Esophagus muscularis mucosa (tissue), 3 donors: ENCODE measurements at regions not wholly inside any gene's neighbourhood (a gene's known extent, or its start where the extent isn't known, plus 50 kb on each side); places are given as distances from the start of the nearest gene placed in this dataset.

ENCODE experiments used
- CTCF ChIP-seq, 3 experiments: fragments of 200-600 bp in 2 of 3; fragments of 450-650 bp in 1 of 3; sonication (generic) in 2 of 3; IDR thresholded peaks; one replicate each; pipeline ENCODE4 v1.5.1; 2017 to 2019; ENCODE audit warnings: antibody characterized with exemption in 3 of 3, mild to moderate bottlenecking in 2 of 3, moderate library complexity in 1 of 3
- POLR2A ChIP-seq: fragments of 450-650 bp; IDR thresholded peaks from one replicate; pipeline ENCODE4 v1.6.1; 2017; ENCODE audit warnings: antibody characterized with exemption, moderate library complexity, mild to moderate bottlenecking, low read depth

- TF ChIP-seq POLR2A = no peak
- no peak for TF ChIP-seq CTCF (IDR thresholded peaks at IDR 0.05)
Observed at GRCh38 chr20:60125513-60125912, 167.3 kb downstream of the CDH26 start.
